ENCODE measurements at regions not wholly inside any gene's neighbourhood (a gene's known extent, or its start where the extent isn't known, plus 50 kb on each side); places are given as distances from the start of the nearest gene placed in this dataset.
"Not testable (repeated sequence)": the region's sequence is repeated elsewhere in the genome, so short reads cannot be mapped to it uniquely, and the experiment has no call there.

DNA sequence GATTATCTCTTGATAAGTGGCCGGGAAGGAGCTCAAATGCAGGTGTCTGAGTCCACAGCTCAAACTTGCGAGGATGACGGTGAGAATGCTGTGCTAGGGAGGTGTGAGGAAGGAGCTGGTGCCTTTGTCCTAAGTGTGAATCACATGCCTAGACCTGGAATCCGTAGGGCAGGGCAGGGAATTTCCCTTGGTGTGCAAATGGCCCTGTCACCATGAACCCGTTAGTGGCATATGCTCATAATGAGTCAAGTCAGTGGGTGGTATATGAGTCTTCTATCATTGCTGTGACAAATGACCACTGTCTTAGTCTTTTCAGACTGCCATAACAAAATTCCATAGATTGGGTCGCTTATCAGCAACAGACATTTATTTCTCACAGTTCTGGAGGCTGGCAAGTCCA lies 163.1 kb upstream of the NBPF12 start:
- H3K27me3 ChIP-seq (ENCODE audit: control insufficient read depth in 1 of 2, insufficient read depth in 2 of 2, low read length in 2 of 2); H3K4me1 ChIP-seq (ENCODE audit: insufficient read depth, low read length); H3K27ac ChIP-seq (ENCODE audit: low read depth, low read length); H3K9ac ChIP-seq (ENCODE audit: low read length); H3K9me3 ChIP-seq (ENCODE audit: low read length); H3K36me3 ChIP-seq (ENCODE audit: insufficient read depth, low read length); H3K4me3 ChIP-seq (ENCODE audit: low read depth in 1 of 2, low read length in 2 of 2): not testable (repeated sequence)

DNA sequence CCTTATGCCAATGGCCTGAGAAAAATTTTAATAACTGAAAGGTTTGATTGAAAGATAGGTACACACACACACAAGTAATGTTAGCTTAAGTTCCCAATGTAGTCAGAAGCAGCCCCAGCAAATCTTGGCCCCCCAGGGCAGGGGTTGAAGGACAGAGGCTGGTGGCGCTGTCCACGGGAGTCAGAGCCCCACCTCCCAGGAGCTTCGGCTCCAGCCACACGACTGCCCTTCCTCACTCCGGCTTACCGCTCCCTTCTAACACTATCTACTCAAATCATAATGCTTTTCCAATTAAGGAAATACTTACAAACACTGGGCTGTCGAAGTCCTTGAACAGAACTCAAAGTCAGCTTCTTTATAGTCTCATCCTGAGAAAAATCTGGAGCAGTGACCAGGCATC lies 163.9 kb upstream of the NBPF12 start:
- H3K4me1 ChIP-seq (ENCODE audit: insufficient read depth, low read length); H3K36me3 ChIP-seq (ENCODE audit: insufficient read depth, low read length); H3K27me3 ChIP-seq (ENCODE audit: control insufficient read depth in 1 of 2, insufficient read depth in 2 of 2, low read length in 2 of 2); H3K27ac ChIP-seq (ENCODE audit: low read depth, low read length); H3K9ac ChIP-seq (ENCODE audit: low read length); H3K4me3 ChIP-seq (ENCODE audit: low read depth in 1 of 2, low read length in 2 of 2); H3K9me3 ChIP-seq (ENCODE audit: low read length): not testable (repeated sequence)

GRCh38 chr1:146771409-146771808 lies 166.7 kb upstream of the NBPF12 start:
- H3K9ac ChIP-seq (ENCODE audit: low read length); H3K27ac ChIP-seq (ENCODE audit: low read depth, low read length); H3K27me3 ChIP-seq (ENCODE audit: control insufficient read depth in 1 of 2, insufficient read depth in 2 of 2, low read length in 2 of 2); H3K4me1 ChIP-seq (ENCODE audit: insufficient read depth, low read length); H3K4me3 ChIP-seq (ENCODE audit: low read depth in 1 of 2, low read length in 2 of 2); H3K36me3 ChIP-seq (ENCODE audit: insufficient read depth, low read length); H3K9me3 ChIP-seq (ENCODE audit: low read length): not testable (repeated sequence)

GRCh38 chr1:146770998-146771397 lies 167.1 kb upstream of the NBPF12 start:
- H3K9ac ChIP-seq (ENCODE audit: low read length); H3K4me1 ChIP-seq (ENCODE audit: insufficient read depth, low read length); H3K27ac ChIP-seq (ENCODE audit: low read depth, low read length); H3K4me3 ChIP-seq (ENCODE audit: low read depth in 1 of 2, low read length in 2 of 2); H3K36me3 ChIP-seq (ENCODE audit: insufficient read depth, low read length); H3K9me3 ChIP-seq (ENCODE audit: low read length); H3K27me3 ChIP-seq (ENCODE audit: control insufficient read depth in 1 of 2, insufficient read depth in 2 of 2, low read length in 2 of 2): not testable (repeated sequence)

GRCh38 chr1:146763234-146763633 lies 174.9 kb upstream of the NBPF12 start:
- not testable (repeated sequence) for H3K4me1 ChIP-seq (ENCODE audit: insufficient read depth, low read length)

DNA sequence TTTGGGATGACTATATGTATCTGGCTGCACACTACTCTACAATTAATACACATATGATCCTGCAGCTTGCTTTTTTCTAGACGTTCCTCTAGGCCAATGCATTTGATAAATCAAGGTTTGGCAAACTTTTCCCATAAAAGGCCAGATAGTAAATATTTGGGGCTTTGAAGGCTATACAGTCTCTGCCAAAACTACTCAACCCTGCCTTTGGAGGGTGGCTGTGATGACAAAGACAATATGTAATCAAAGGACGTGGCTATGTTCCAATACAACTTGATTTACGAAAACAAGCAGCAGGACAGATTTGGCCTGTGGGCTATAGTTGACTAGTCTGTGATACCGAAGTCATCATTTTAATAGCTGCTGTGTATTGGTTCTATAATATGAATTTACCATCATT lies 181.3 kb upstream of the NBPF12 start:
- not testable (repeated sequence) for H3K27me3 ChIP-seq (ENCODE audit: control insufficient read depth in 1 of 2, insufficient read depth in 2 of 2, low read length in 2 of 2); H3K27ac ChIP-seq (ENCODE audit: low read depth, low read length); H3K9ac ChIP-seq (ENCODE audit: low read length); H3K4me3 ChIP-seq (ENCODE audit: low read depth in 1 of 2, low read length in 2 of 2); H3K4me1 ChIP-seq (ENCODE audit: insufficient read depth, low read length); H3K36me3 ChIP-seq (ENCODE audit: insufficient read depth, low read length); H3K9me3 ChIP-seq (ENCODE audit: low read length)

More at GRCh38 chr1:146763234-146763633, 174.9 kb upstream of the NBPF12 start:
- H3K36me3 ChIP-seq (ENCODE audit: insufficient read depth, low read length); H3K27ac ChIP-seq (ENCODE audit: low read depth, low read length); H3K9me3 ChIP-seq (ENCODE audit: low read length); H3K27me3 ChIP-seq (ENCODE audit: control insufficient read depth in 1 of 2, insufficient read depth in 2 of 2, low read length in 2 of 2); H3K4me3 ChIP-seq (ENCODE audit: low read depth in 1 of 2, low read length in 2 of 2); H3K9ac ChIP-seq (ENCODE audit: low read length): not testable (repeated sequence)

GRCh38 chr1:146748686-146749085 lies 189.4 kb upstream of the NBPF12 start:
- H3K27me3 ChIP-seq (ENCODE audit: control insufficient read depth in 1 of 2, insufficient read depth in 2 of 2, low read length in 2 of 2); H3K36me3 ChIP-seq (ENCODE audit: insufficient read depth, low read length); H3K9me3 ChIP-seq (ENCODE audit: low read length); H3K27ac ChIP-seq (ENCODE audit: low read depth, low read length); H3K9ac ChIP-seq (ENCODE audit: low read length); H3K4me1 ChIP-seq (ENCODE audit: insufficient read depth, low read length); H3K4me3 ChIP-seq (ENCODE audit: low read depth in 1 of 2, low read length in 2 of 2): not testable (repeated sequence)

- H3K4me3 ChIP-seq (ENCODE audit: low read depth in 1 of 2, low read length in 2 of 2); H3K36me3 ChIP-seq (ENCODE audit: insufficient read depth, low read length); H3K27ac ChIP-seq (ENCODE audit: low read depth, low read length); H3K4me1 ChIP-seq (ENCODE audit: insufficient read depth, low read length); H3K9ac ChIP-seq (ENCODE audit: low read length); H3K9me3 ChIP-seq (ENCODE audit: low read length); H3K27me3 ChIP-seq (ENCODE audit: control insufficient read depth in 1 of 2, insufficient read depth in 2 of 2, low read length in 2 of 2): not testable (repeated sequence)
These were observed 206.0 kb upstream of the NBPF12 start for GRCh38 chr1:146731981-146732680.

- not testable (repeated sequence) for H3K4me3 ChIP-seq (ENCODE audit: low read depth in 1 of 2, low read length in 2 of 2); H3K9ac ChIP-seq (ENCODE audit: low read length); H3K9me3 ChIP-seq (ENCODE audit: low read length); H3K27ac ChIP-seq (ENCODE audit: low read depth, low read length); H3K36me3 ChIP-seq (ENCODE audit: insufficient read depth, low read length); H3K4me1 ChIP-seq (ENCODE audit: insufficient read depth, low read length); H3K27me3 ChIP-seq (ENCODE audit: control insufficient read depth in 1 of 2, insufficient read depth in 2 of 2, low read length in 2 of 2)
These were observed 208.3 kb upstream of the NBPF12 start for GRCh38 chr1:146729642-146730344.

- H3K36me3 ChIP-seq (ENCODE audit: insufficient read depth, low read length); H3K27ac ChIP-seq (ENCODE audit: low read depth, low read length); H3K9me3 ChIP-seq (ENCODE audit: low read length); H3K9ac ChIP-seq (ENCODE audit: low read length); H3K4me1 ChIP-seq (ENCODE audit: insufficient read depth, low read length); H3K27me3 ChIP-seq (ENCODE audit: control insufficient read depth in 1 of 2, insufficient read depth in 2 of 2, low read length in 2 of 2); H3K4me3 ChIP-seq (ENCODE audit: low read depth in 1 of 2, low read length in 2 of 2): not testable (repeated sequence)
These were observed 223.1 kb upstream of the NBPF12 start for GRCh38 chr1:146715054-146715453.

DNA sequence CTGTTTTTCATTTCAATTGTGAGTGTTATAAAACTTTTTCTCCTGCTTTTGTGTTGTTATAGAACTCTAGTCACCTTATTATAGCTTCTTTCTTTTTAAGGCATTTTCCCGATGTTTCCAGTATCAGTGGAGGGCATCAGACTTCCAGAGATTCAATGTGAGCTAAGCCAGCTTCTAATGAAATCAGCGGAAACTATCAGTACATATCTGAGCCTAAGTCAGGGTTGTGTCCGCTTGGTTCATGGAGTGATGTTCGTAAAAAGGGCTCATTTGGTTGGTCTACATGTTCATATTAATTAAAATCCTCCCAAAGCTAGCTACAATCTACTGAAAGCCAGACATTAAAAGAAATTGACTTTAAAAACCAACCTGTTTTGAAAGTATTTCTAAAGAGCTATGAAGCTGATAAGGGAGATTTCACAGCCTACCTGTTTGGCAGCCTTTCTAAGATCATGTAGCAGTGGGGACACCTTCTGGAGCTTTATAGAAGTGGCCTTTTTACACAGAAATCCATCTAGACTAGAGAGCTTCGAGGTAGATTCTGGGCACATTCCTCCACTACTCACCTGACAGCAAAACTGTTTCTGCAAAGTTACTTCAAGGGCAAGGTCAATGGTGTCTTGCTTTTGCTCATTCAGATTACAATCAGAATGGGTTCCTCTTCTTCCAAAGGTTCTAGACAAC lies 227.1 kb upstream of the NBPF12 start:
- not testable (repeated sequence) for H3K36me3 ChIP-seq (ENCODE audit: insufficient read depth, low read length); H3K4me3 ChIP-seq (ENCODE audit: low read depth in 1 of 2, low read length in 2 of 2); H3K9me3 ChIP-seq (ENCODE audit: low read length); H3K9ac ChIP-seq (ENCODE audit: low read length); H3K4me1 ChIP-seq (ENCODE audit: insufficient read depth, low read length); H3K27me3 ChIP-seq (ENCODE audit: control insufficient read depth in 1 of 2, insufficient read depth in 2 of 2, low read length in 2 of 2); H3K27ac ChIP-seq (ENCODE audit: low read depth, low read length)

DNA sequence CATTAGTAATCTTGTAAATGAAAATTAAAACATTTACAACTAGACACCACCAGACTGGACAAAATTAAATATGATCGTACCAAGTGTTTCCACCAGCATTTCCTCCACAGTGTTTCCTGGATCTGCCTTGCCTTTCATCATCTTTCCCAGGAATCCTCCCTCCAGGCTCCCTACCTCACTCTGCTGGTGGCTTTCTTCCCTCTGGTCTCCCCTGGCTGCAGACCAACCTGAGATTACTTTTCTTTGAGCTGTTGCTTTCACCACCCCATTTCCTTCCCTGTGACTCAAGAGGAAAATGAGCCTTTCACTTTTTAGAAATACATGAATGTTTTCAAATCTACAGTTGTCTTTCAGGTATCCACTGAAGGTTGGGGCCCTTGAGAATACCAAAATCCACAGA lies 228.8 kb upstream of the NBPF12 start:
- not testable (repeated sequence) for H3K27me3 ChIP-seq (ENCODE audit: control insufficient read depth in 1 of 2, insufficient read depth in 2 of 2, low read length in 2 of 2); H3K36me3 ChIP-seq (ENCODE audit: insufficient read depth, low read length); H3K4me1 ChIP-seq (ENCODE audit: insufficient read depth, low read length); H3K27ac ChIP-seq (ENCODE audit: low read depth, low read length); H3K9me3 ChIP-seq (ENCODE audit: low read length); H3K9ac ChIP-seq (ENCODE audit: low read length); H3K4me3 ChIP-seq (ENCODE audit: low read depth in 1 of 2, low read length in 2 of 2)

Measured in muscle layer of colon (tissue), 2 donors.